ENCODE measurements at regions not wholly inside any gene's neighbourhood (a gene's known extent, or its start where the extent isn't known, plus 50 kb on each side); places are given as distances from the start of the nearest gene placed in this dataset.
A peak's percentile ranks its signal among the peaks of the same experiment; 100 is the strongest.

- H3K27me3 ChIP-seq (ENCODE audit: control insufficient read depth in 3 of 3, insufficient read depth in 3 of 3, low read length in 2 of 3), result no peaks in the 10 kb centered on the region
- no peak overlapping the region for H3K4me3 ChIP-seq
- no peak overlapping the region for H3K27ac ChIP-seq (ENCODE audit: low read depth in 1 of 2, low read length in 1 of 2)
- TF ChIP-seq CTCF (IDR thresholded peaks at IDR 0.05; ENCODE audit: control extremely low read depth, extremely low read depth), result no peak
- WGBS, 2 donors, result 56 to 70% methylated on average over 4 of the region's 4 CpGs
- H3K4me1 ChIP-seq (ENCODE audit: control insufficient read depth in 5 of 5, insufficient read depth in 5 of 5, low read length in 5 of 5), result peaks cover 0 to 6% (median 0%) of the 10 kb centered on the region in 5 donors
- peaks cover 0 to 3% (median 0%) of the 10 kb centered on the region in 4 donors for H3K9me3 ChIP-seq (ENCODE audit: control insufficient read depth in 4 of 4, insufficient read depth in 3 of 4, low read length in 3 of 4)
- no peaks in the 10 kb centered on the region for H3K36me3 ChIP-seq (ENCODE audit: control insufficient read depth in 4 of 4, insufficient read depth in 4 of 4, low read length in 4 of 4)
- DNase-seq (peak in 1 of 3 donors; percentile 30), ATAC-seq (ENCODE audit: insufficient read depth, low FRiP score) (no peak)
- no peak overlapping the region for H3K9ac ChIP-seq (ENCODE audit: insufficient read depth in 1 of 2, low read length in 2 of 2)
Observed at GRCh38 chr21:28229814-28230213, 762.9 kb downstream of the LTN1 start.

- 85 to 88% methylated on average over 2 of the region's 2 CpGs for WGBS, 2 donors
- no peak for DNase-seq
- Histone ChIP-seq H3K9me3 (ENCODE audit: control insufficient read depth in 4 of 4, insufficient read depth in 3 of 4, low read length in 3 of 4) (peaks cover 0 to 3% (median 0%) of the 10 kb centered on the region in 4 donors), H3K27me3 (ENCODE audit: control insufficient read depth in 3 of 3, insufficient read depth in 3 of 3, low read length in 2 of 3) (no peaks in the 10 kb centered on the region), H3K4me1 (ENCODE audit: control insufficient read depth in 5 of 5, insufficient read depth in 5 of 5, low read length in 5 of 5) (peaks cover 0 to 6% (median 0%) of the 10 kb centered on the region in 5 donors), H3K4me3 (no peak overlapping the region), H3K9ac (ENCODE audit: insufficient read depth in 1 of 2, low read length in 2 of 2) (no peak overlapping the region), H3K36me3 (ENCODE audit: control insufficient read depth in 4 of 4, insufficient read depth in 4 of 4, low read length in 4 of 4) (no peaks in the 10 kb centered on the region), H3K27ac (ENCODE audit: low read depth in 1 of 2, low read length in 1 of 2) (no peak overlapping the region)
- no peak for TF ChIP-seq CTCF (IDR thresholded peaks at IDR 0.05; ENCODE audit: control extremely low read depth, extremely low read depth)
- ATAC-seq (ENCODE audit: insufficient read depth, low FRiP score), result no peak
Observed at GRCh38 chr21:28228636-28228995, 764.1 kb downstream of the LTN1 start.

- H3K9me3 ChIP-seq (ENCODE audit: control insufficient read depth in 4 of 4, insufficient read depth in 3 of 4, low read length in 3 of 4), result peaks cover 0 to 3% (median 0%) of the 10 kb centered on the region in 4 donors
- DNase-seq (no peak), ATAC-seq (ENCODE audit: insufficient read depth, low FRiP score) (no peak)
- H3K9ac ChIP-seq (ENCODE audit: insufficient read depth in 1 of 2, low read length in 2 of 2), result no peak overlapping the region
- H3K27ac ChIP-seq (ENCODE audit: low read depth in 1 of 2, low read length in 1 of 2), result no peak overlapping the region
- peaks cover 0 to 6% (median 0%) of the 10 kb centered on the region in 5 donors for H3K4me1 ChIP-seq (ENCODE audit: control insufficient read depth in 5 of 5, insufficient read depth in 5 of 5, low read length in 5 of 5)
- no peaks in the 10 kb centered on the region for H3K36me3 ChIP-seq (ENCODE audit: control insufficient read depth in 4 of 4, insufficient read depth in 4 of 4, low read length in 4 of 4)
- 75 to 79% methylated on average over 4 of the region's 4 CpGs for WGBS, 2 donors
- no peak for TF ChIP-seq CTCF (IDR thresholded peaks at IDR 0.05; ENCODE audit: control extremely low read depth, extremely low read depth)
- H3K27me3 ChIP-seq (ENCODE audit: control insufficient read depth in 3 of 3, insufficient read depth in 3 of 3, low read length in 2 of 3), result no peaks in the 10 kb centered on the region
- H3K4me3 ChIP-seq, result no peak overlapping the region
Observed at GRCh38 chr21:28227881-28228635, 764.6 kb downstream of the LTN1 start.

Measured in lung (tissue), 11 donors.